H9 (cell line): ENCODE measurements at regions not wholly inside any gene's neighbourhood (a gene's known extent, or its start where the extent isn't known, plus 50 kb on each side); places are given as distances from the start of the nearest gene placed in this dataset.

Experiments
- DNase-seq: peaks from one replicate; pipeline ENCODE4 v3.0.0-alpha.2; 2017
- H2AFZ ChIP-seq: one replicate; pipeline ENCODE4 v1.6.1; 2013; ENCODE audit warnings: mild to moderate bottlenecking, low read length, control low read depth, moderate library complexity
- H2AK5ac ChIP-seq: 2 replicates; pipeline ENCODE4 v1.6.1; 2013; ENCODE audit warnings: low read length, control low read depth, mixed read lengths; ENCODE audit not compliant: insufficient read length
- H2BK120ac ChIP-seq: one replicate; pipeline ENCODE4 v1.6.1; 2013; ENCODE audit warnings: low read depth, mild to moderate bottlenecking, low read length, control low read depth, inconsistent platforms; ENCODE audit not compliant: poor library complexity, severe bottlenecking
- H2BK12ac ChIP-seq: 2 replicates; pipeline ENCODE4 v1.6.1; 2013; ENCODE audit warnings: low read length, control low read depth, mixed read lengths, low read depth; ENCODE audit not compliant: insufficient read length
- H2BK15ac ChIP-seq: 2 replicates; pipeline ENCODE4 v1.6.1; 2013; ENCODE audit warnings: low read depth, low read length, control low read depth
- H2BK20ac ChIP-seq: one replicate; pipeline ENCODE4 v1.6.1; 2013; ENCODE audit warnings: low read depth, mild to moderate bottlenecking, low read length, control low read depth, inconsistent platforms; ENCODE audit not compliant: poor library complexity, severe bottlenecking
- H2BK5ac ChIP-seq: 2 replicates; pipeline ENCODE4 v1.6.1; 2013; ENCODE audit warnings: low read length, control low read depth, mixed read lengths; ENCODE audit not compliant: insufficient read length
- H3K14ac ChIP-seq: 2 replicates; pipeline ENCODE4 v1.6.1; 2013; ENCODE audit warnings: low read length, control low read depth; ENCODE audit not compliant: insufficient read depth
- H3K18ac ChIP-seq: 2 replicates; pipeline ENCODE4 v1.6.1; 2013; ENCODE audit warnings: low read depth, mild to moderate bottlenecking, mixed read lengths, low read length, control low read depth; ENCODE audit not compliant: insufficient read length
- H3K23ac ChIP-seq: 2 replicates; pipeline ENCODE4 v1.6.1; 2013; ENCODE audit warnings: low read length, control low read depth, mixed read lengths, low read depth; ENCODE audit not compliant: insufficient read length
- H3K23me2 ChIP-seq: 2 replicates; pipeline ENCODE4 v1.6.1; 2013; ENCODE audit warnings: low read depth, mild to moderate bottlenecking, mixed read lengths, low read length, control low read depth; ENCODE audit not compliant: insufficient read length, poor library complexity, severe bottlenecking
- H3K27ac ChIP-seq: 2 replicates; pipeline ENCODE4 v1.5.1; 2013; ENCODE audit warnings: low read length, control low read depth, mixed read lengths, low read depth; ENCODE audit not compliant: insufficient read length
- H3K27me3 ChIP-seq: 2 replicates; pipeline ENCODE4 v1.6.1; 2013; ENCODE audit warnings: low read length, control low read depth, inconsistent platforms; ENCODE audit not compliant: insufficient read depth
- H3K4ac ChIP-seq: 2 replicates; pipeline ENCODE4 v1.6.1; 2013; ENCODE audit warnings: low read depth, mild to moderate bottlenecking, control low read depth, inconsistent platforms, low read length, moderate library complexity
- H3K4me1 ChIP-seq: 2 replicates; pipeline ENCODE4 v1.6.1; 2013; ENCODE audit warnings: low read length, control low read depth, inconsistent platforms; ENCODE audit not compliant: insufficient read depth
- H3K4me2 ChIP-seq: 2 replicates; pipeline ENCODE4 v1.6.1; 2013; ENCODE audit warnings: low read length, control low read depth, mixed read lengths; ENCODE audit not compliant: insufficient read length, insufficient read depth
- H3K56ac ChIP-seq: 2 replicates; pipeline ENCODE4 v1.6.1; 2013; ENCODE audit warnings: low read depth, mild to moderate bottlenecking, mixed read lengths, low read length, control low read depth; ENCODE audit not compliant: insufficient read length
- H3K79me1 ChIP-seq: 2 replicates; pipeline ENCODE4 v1.6.1; 2013; ENCODE audit warnings: low read depth, mild to moderate bottlenecking, moderate library complexity, low read length, control low read depth, inconsistent platforms; ENCODE audit not compliant: insufficient read depth, poor library complexity, severe bottlenecking
- H3K79me2 ChIP-seq: 2 replicates; pipeline ENCODE4 v1.6.1; 2013; ENCODE audit warnings: low read length, control low read depth, inconsistent platforms; ENCODE audit not compliant: insufficient read depth
- H3K9ac ChIP-seq: 2 replicates; pipeline ENCODE4 v1.6.1; 2013; ENCODE audit warnings: low read length, control low read depth, mixed read lengths; ENCODE audit not compliant: insufficient read length; ENCODE audit errors: extremely low read depth
- H3K9me3 ChIP-seq: one replicate; pipeline ENCODE4 v1.6.1; 2013; ENCODE audit warnings: low read depth, low read length, inconsistent platforms; ENCODE audit not compliant: control insufficient read depth
- H3T11ph ChIP-seq: one replicate; pipeline ENCODE4 v1.6.1; 2013; ENCODE audit warnings: mild to moderate bottlenecking, low read length, control low read depth, inconsistent platforms
- H4K20me1 ChIP-seq: one replicate; pipeline ENCODE4 v1.6.1; 2013; ENCODE audit not compliant: control insufficient read depth, insufficient read length, insufficient read depth
- H4K5ac ChIP-seq: 2 replicates; pipeline ENCODE4 v1.6.1; 2013; ENCODE audit warnings: low read depth, mild to moderate bottlenecking, mixed read lengths, low read length, control low read depth; ENCODE audit not compliant: insufficient read length
- H4K8ac ChIP-seq: replicated peaks from 2 replicates; pipeline ENCODE4 v1.6.1; 2013; ENCODE audit warnings: low read length, control low read depth, mixed read lengths, low read depth; ENCODE audit not compliant: insufficient read length
- H4K91ac ChIP-seq: 2 replicates; pipeline ENCODE4 v1.6.1; 2013; ENCODE audit warnings: low read depth, mild to moderate bottlenecking, moderate library complexity, mixed read lengths, low read length, control low read depth; ENCODE audit not compliant: insufficient read length
- H3K27ac Mint-ChIP-seq, 3 experiments: 2 replicates in 2 of 3; 3 replicates in 1 of 3; pipeline ENCODE4 v1.8.0; 2020 to 2021; ENCODE audit warnings: mixed read lengths in 3 of 3, mild to moderate bottlenecking in 1 of 3, moderate library complexity in 1 of 3
- H3K27me3 Mint-ChIP-seq: 2 replicates; pipeline ENCODE4 v1.8.0; 2021; ENCODE audit warnings: low read depth, mild to moderate bottlenecking, moderate library complexity, mixed read lengths
- H3K36me3 Mint-ChIP-seq, 3 experiments: 2 replicates in 2 of 3; 3 replicates in 1 of 3; pipeline ENCODE4 v1.8.0; 2020 to 2021; ENCODE audit warnings: low read depth in 3 of 3, mixed read lengths in 3 of 3; ENCODE audit not compliant: insufficient read depth in 1 of 3
- H3K4me1 Mint-ChIP-seq, 2 experiments: 2 replicates each; pipeline ENCODE4 v1.8.0; 2020; ENCODE audit warnings: mixed read lengths in 2 of 2
- H3K4me3 Mint-ChIP-seq, 2 experiments: 2 replicates in 1 of 2; 3 replicates in 1 of 2; pipeline ENCODE4 v1.8.0; 2020 to 2021; ENCODE audit warnings: mild to moderate bottlenecking in 2 of 2, mixed read lengths in 2 of 2, moderate library complexity in 1 of 2
- H3K9me3 Mint-ChIP-seq, 2 experiments: 2 replicates in 1 of 2; 3 replicates in 1 of 2; pipeline ENCODE4 v1.8.0; 2020; ENCODE audit warnings: mild to moderate bottlenecking in 2 of 2, mixed read lengths in 2 of 2, moderate library complexity in 1 of 2
- WGBS: extraction: QIAGEN DNeasy Blood & Tissue Kit; methylation state at CpG from one replicate; pipeline ENCODE4 v1.1.7; 2013; ENCODE audit warnings: missing lambda C conversion rate, low lambda C conversion rate, mixed read lengths; ENCODE audit not compliant: insufficient read length; ENCODE audit errors: extremely low coverage; 5-methylcytosine and 5-hydroxymethylcytosine counted together
- TF ChIP-seq, protein P1 (sequence below): fragments of 200-600 bp; sonication (generic); conservative IDR thresholded peaks from 3 replicates; pipeline ENCODE4 v1.8.0; 2021; ENCODE audit warnings: antibody characterized with exemption, mild to moderate bottlenecking

DNA sequence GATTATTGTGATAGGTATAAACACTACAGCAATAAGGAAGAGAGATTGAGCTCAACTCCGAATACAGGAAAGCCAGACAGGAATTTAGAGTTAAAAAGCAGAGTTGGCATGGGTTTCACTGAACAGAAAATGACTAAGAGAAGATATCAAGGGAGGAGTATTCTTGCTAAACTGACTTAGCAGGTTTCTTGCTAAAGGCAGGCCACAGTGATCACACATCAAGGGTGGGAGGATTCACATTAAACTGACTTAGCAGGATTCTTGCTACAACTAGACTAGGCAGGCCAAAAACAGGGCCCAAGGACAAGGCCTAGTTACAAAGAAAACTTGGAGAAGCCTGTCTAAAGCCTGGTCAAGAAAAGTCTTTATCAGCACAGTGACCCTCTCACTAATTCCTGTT, 195.1 kb downstream of the MAGEB5 start:
- H3K9me3 ChIP-seq, result no peaks in the 10 kb centered on the region
- H3K4me1 Mint-ChIP-seq, result peaks cover 0 to 13% of the 10 kb centered on the region in 2 experiments; a peak in 3 of 4 replicates
- no peaks in the 10 kb centered on the region for H3K27me3 ChIP-seq
- no peaks in the 10 kb centered on the region for H3K79me1 ChIP-seq
- no peaks in the 10 kb centered on the region for H3K23me2 ChIP-seq
- H4K8ac ChIP-seq, result no peak overlapping the region
- H2BK12ac ChIP-seq, result no peak overlapping the region
- no peak overlapping the region for H3K27ac ChIP-seq
- no peak overlapping the region for H2AFZ ChIP-seq
- no peak overlapping the region for H2BK5ac ChIP-seq
- H3K9ac ChIP-seq, result no peak overlapping the region
- H3K14ac ChIP-seq, result no peak overlapping the region
- no peak for DNase-seq
- no peaks in the 10 kb centered on the region; the same call in 1 of the 2 replicates for H3K4me1 ChIP-seq
- peaks cover 51 to 58% of the 10 kb centered on the region in 2 experiments for H3K9me3 Mint-ChIP-seq
- H4K91ac ChIP-seq, result no peak overlapping the region
- H3K18ac ChIP-seq, result no peak overlapping the region
- no peak overlapping the region for H2AK5ac ChIP-seq
- no peaks in the 10 kb centered on the region for H3K79me2 ChIP-seq
- H3T11ph ChIP-seq, result no peak overlapping the region
- H3K4me3 Mint-ChIP-seq, result no peak overlapping the region
- no CpG with 5 or more reads among the region's 1 CpG for WGBS
- H2BK20ac ChIP-seq, result no peak overlapping the region
- TF ChIP-seq, protein P1, sequence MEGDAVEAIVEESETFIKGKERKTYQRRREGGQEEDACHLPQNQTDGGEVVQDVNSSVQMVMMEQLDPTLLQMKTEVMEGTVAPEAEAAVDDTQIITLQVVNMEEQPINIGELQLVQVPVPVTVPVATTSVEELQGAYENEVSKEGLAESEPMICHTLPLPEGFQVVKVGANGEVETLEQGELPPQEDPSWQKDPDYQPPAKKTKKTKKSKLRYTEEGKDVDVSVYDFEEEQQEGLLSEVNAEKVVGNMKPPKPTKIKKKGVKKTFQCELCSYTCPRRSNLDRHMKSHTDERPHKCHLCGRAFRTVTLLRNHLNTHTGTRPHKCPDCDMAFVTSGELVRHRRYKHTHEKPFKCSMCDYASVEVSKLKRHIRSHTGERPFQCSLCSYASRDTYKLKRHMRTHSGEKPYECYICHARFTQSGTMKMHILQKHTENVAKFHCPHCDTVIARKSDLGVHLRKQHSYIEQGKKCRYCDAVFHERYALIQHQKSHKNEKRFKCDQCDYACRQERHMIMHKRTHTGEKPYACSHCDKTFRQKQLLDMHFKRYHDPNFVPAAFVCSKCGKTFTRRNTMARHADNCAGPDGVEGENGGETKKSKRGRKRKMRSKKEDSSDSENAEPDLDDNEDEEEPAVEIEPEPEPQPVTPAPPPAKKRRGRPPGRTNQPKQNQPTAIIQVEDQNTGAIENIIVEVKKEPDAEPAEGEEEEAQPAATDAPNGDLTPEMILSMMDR, result no peak
- no peak overlapping the region for H3K56ac ChIP-seq
- no peak overlapping the region for H2BK15ac ChIP-seq
- no peak overlapping the region for H3K23ac ChIP-seq
- H3K36me3 Mint-ChIP-seq, result peaks cover 0 to 2% (median 0%) of the 10 kb centered on the region in 3 experiments; a peak in 2 of 7 replicates
- no peaks in the 10 kb centered on the region for H3K27me3 Mint-ChIP-seq
- no peaks in the 10 kb centered on the region for H4K20me1 ChIP-seq
- H2BK120ac ChIP-seq, result no peak overlapping the region
- H3K27ac Mint-ChIP-seq, result no peak overlapping the region
- no peak overlapping the region for H3K4ac ChIP-seq
- H4K5ac ChIP-seq, result no peak overlapping the region
- H3K4me2 ChIP-seq, result no peak overlapping the region
